ENCODE measurements at regions not wholly inside any gene's neighbourhood (a gene's known extent, or its start where the extent isn't known, plus 50 kb on each side); places are given as distances from the start of the nearest gene placed in this dataset.

- no peak for TF ChIP-seq EZH2phosphoT487 (IDR thresholded peaks at IDR 0.05; ENCODE audit: borderline replicate concordance)
- TF ChIP-seq, protein P1, sequence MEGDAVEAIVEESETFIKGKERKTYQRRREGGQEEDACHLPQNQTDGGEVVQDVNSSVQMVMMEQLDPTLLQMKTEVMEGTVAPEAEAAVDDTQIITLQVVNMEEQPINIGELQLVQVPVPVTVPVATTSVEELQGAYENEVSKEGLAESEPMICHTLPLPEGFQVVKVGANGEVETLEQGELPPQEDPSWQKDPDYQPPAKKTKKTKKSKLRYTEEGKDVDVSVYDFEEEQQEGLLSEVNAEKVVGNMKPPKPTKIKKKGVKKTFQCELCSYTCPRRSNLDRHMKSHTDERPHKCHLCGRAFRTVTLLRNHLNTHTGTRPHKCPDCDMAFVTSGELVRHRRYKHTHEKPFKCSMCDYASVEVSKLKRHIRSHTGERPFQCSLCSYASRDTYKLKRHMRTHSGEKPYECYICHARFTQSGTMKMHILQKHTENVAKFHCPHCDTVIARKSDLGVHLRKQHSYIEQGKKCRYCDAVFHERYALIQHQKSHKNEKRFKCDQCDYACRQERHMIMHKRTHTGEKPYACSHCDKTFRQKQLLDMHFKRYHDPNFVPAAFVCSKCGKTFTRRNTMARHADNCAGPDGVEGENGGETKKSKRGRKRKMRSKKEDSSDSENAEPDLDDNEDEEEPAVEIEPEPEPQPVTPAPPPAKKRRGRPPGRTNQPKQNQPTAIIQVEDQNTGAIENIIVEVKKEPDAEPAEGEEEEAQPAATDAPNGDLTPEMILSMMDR (conservative IDR thresholded peaks at IDR 0.05; ENCODE audit: low read length) = no peak
These were observed 287.4 kb downstream of the NOL4 start for GRCh38 chr18:33937270-33937816.

Data from Loucy (cell line).